ENCODE measurements at regions not wholly inside any gene's neighbourhood (a gene's known extent, or its start where the extent isn't known, plus 50 kb on each side); places are given as distances from the start of the nearest gene placed in this dataset.

DNA sequence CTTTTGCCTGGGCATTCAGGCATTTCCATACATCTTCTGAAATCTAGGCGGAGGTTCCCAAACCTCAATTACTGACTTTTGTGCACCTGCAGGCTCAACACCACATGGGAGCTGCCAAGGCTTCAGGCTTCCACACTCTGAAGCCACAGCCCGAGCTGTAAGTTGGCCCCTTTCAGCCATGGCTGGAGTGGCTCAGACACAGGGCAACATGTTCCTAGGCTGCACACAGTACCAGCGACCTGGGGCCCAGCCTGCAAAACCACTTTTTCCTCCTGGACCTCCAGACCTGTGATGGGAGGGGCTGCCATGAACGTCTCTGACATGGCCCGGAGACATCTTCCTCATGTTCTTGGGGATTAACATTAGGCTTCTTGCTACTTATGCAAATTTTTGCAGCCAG, 1558.2 kb upstream of the PCDH20 start:
- intact Hi-C loops (cut with DNase I), result no loop called here
- DNase-seq (ENCODE audit: extremely low spot score), result no peak
- H3K27ac ChIP-seq (replicated peaks in 1 of 4), result no peak overlapping the region
- 86% methylated on average over 4 of the region's 5 CpGs for WGBS
- TF ChIP-seq POLR2AphosphoS5 (IDR thresholded peaks at IDR 0.05) (no peak), EP300 (IDR thresholded peaks at IDR 0.05) (no peak), POLR2A (IDR thresholded peaks at IDR 0.05; ENCODE audit: low read depth) (no peak)
- TF ChIP-seq, protein P1, sequence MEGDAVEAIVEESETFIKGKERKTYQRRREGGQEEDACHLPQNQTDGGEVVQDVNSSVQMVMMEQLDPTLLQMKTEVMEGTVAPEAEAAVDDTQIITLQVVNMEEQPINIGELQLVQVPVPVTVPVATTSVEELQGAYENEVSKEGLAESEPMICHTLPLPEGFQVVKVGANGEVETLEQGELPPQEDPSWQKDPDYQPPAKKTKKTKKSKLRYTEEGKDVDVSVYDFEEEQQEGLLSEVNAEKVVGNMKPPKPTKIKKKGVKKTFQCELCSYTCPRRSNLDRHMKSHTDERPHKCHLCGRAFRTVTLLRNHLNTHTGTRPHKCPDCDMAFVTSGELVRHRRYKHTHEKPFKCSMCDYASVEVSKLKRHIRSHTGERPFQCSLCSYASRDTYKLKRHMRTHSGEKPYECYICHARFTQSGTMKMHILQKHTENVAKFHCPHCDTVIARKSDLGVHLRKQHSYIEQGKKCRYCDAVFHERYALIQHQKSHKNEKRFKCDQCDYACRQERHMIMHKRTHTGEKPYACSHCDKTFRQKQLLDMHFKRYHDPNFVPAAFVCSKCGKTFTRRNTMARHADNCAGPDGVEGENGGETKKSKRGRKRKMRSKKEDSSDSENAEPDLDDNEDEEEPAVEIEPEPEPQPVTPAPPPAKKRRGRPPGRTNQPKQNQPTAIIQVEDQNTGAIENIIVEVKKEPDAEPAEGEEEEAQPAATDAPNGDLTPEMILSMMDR (IDR thresholded peaks at IDR 0.05), result no peak
- no peaks in the 10 kb centered on the region for H3K9me3 ChIP-seq
- no peaks in the 10 kb centered on the region for H3K36me3 ChIP-seq
- H3K4me3 ChIP-seq, result no peak overlapping the region
- no peaks in the 10 kb centered on the region for H3K4me1 ChIP-seq
- no peaks in the 10 kb centered on the region for H3K27me3 ChIP-seq

DNA sequence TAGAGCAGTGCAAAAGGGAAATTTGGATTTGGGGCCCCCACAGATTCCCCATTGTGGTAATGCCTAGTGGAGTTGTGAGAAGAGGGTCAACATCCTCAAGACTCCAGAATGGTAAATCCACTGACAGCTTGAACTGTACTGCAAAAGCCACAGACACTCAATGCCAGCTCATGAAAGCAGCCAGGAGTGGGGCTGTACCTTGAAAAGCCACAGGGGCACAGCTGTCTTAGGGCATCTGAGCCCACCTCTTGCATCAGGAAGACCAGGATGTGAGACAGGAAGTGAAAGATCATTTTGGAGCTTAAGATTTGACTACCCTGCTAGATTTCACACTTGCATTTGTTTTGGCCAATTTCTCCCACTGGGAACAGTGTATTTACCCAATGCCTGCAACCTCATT, 1548.9 kb upstream of the PCDH20 start:
- Histone ChIP-seq H3K27ac (replicated peaks in 1 of 4) (no peak overlapping the region), H3K9me3 (peaks cover 0 to 11% (median 3%) of the 10 kb centered on the region in 4 donors), H3K4me1 (no peaks in the 10 kb centered on the region), H3K4me3 (no peak overlapping the region), H3K36me3 (no peaks in the 10 kb centered on the region), H3K27me3 (no peaks in the 10 kb centered on the region)
- intact Hi-C loops (cut with DNase I), result no loop called here
- TF ChIP-seq POLR2A (IDR thresholded peaks at IDR 0.05; ENCODE audit: low read depth), result no peak
- TF ChIP-seq EP300 (IDR thresholded peaks at IDR 0.05), result no peak
- TF ChIP-seq, protein P1 (IDR thresholded peaks at IDR 0.05), result no peak
- TF ChIP-seq POLR2AphosphoS5 (IDR thresholded peaks at IDR 0.05), result no peak
- DNase-seq (ENCODE audit: extremely low spot score), result no peak

DNA sequence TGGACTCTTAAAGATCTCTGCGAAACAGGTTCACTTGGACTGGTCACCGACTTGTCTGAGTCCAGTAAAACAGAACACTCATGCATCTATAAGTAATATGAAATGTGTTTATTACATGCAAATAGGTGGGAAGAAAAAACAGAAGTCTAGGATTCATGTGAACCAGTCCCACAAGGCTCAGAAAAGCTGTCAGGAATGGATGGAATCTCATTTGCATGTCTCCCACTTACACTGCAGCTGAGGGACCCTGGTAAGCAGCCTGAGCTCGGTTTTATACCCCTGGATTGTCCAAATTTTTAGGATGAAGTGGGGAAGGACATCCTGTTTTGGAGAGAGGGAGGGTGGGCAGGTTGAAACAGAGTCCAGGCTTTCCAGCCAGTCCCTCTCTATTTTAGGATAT, 1545.1 kb upstream of the PCDH20 start:
- no peak for DNase-seq (ENCODE audit: extremely low spot score)
- Histone ChIP-seq H3K4me1 (no peaks in the 10 kb centered on the region), H3K36me3 (no peaks in the 10 kb centered on the region), H3K27me3 (no peaks in the 10 kb centered on the region), H3K27ac (replicated peaks in 1 of 4) (no peak overlapping the region), H3K4me3 (no peak overlapping the region), H3K9me3 (no peaks in the 10 kb centered on the region)
- intact Hi-C loops (cut with DNase I), result no loop called here
- WGBS, result 40% methylated on average over 3 of the region's 3 CpGs
- TF ChIP-seq, protein P1 (IDR thresholded peaks at IDR 0.05), result no peak
- TF ChIP-seq POLR2AphosphoS5 (IDR thresholded peaks at IDR 0.05), result no peak
- TF ChIP-seq EP300 (IDR thresholded peaks at IDR 0.05), result no peak
- no peak for TF ChIP-seq POLR2A (IDR thresholded peaks at IDR 0.05; ENCODE audit: low read depth)

DNA sequence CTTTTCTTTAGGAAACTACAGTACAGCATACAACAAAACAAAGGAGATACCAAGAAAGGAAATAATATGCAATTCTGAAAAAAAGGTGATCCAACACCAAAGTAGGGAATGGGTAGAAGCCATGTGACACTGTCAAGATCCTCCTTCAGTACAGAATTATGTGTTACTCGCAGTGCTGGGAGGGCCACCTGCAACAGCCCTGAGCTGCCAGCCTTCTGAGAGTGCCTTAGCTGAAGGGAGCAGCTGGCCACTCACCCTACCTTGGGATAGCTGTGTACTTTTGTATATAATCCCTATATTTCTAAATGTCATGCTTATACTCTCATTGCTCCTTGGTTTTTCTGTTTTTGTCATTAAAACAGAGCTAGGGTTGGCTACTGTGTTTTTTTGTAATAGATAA, 1518.2 kb upstream of the PCDH20 start:
- Histone ChIP-seq H3K4me3 (no peak overlapping the region), H3K9me3 (no peaks in the 10 kb centered on the region), H3K36me3 (no peaks in the 10 kb centered on the region), H3K4me1 (no peaks in the 10 kb centered on the region), H3K27ac (replicated peaks in 1 of 4) (no peak overlapping the region), H3K27me3 (no peaks in the 10 kb centered on the region)
- intact Hi-C loops (cut with DNase I), result no loop called here
- 69% methylated on average over 1 of the region's 1 CpG for WGBS
- TF ChIP-seq POLR2AphosphoS5 (IDR thresholded peaks at IDR 0.05) (no peak), POLR2A (IDR thresholded peaks at IDR 0.05; ENCODE audit: low read depth) (no peak), EP300 (IDR thresholded peaks at IDR 0.05) (no peak)
- TF ChIP-seq, protein P1 (IDR thresholded peaks at IDR 0.05), result no peak
- no peak for DNase-seq (ENCODE audit: extremely low spot score)

DNA sequence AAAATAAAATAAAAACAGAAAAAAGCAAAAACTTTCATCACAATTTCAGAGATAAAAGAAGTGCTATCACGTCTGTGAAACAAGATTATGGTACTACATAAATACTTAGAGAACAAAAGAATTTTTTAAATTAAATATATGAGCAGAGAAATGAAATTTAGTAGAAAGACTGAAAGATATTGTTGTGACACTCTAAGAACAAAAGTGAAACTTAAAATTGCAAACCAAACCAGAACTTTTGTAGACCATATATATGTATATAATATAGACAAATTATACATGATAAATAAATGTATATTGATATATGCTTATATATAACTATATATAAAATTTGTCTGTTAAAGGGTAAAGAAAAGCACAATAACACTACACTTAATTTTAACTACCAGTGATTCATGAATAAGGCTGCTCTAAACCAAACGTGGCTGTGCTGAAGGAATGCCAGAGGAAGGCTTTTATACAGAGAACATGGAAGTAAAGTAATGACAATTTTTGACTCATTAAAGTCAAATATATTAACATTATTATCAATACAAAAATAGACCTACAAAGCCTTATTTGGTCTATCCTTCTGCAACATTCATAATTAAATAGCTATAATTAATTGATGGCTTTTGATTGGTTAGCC, 1516.7 kb upstream of the PCDH20 start:
- TF ChIP-seq POLR2A (IDR thresholded peaks at IDR 0.05; ENCODE audit: low read depth) (no peak), EP300 (IDR thresholded peaks at IDR 0.05) (no peak), POLR2AphosphoS5 (IDR thresholded peaks at IDR 0.05) (no peak)
- TF ChIP-seq, protein P1 (IDR thresholded peaks at IDR 0.05), result no peak
- Histone ChIP-seq H3K27ac (replicated peaks in 1 of 4) (no peak overlapping the region), H3K36me3 (no peaks in the 10 kb centered on the region), H3K9me3 (no peaks in the 10 kb centered on the region), H3K4me3 (no peak overlapping the region), H3K4me1 (no peaks in the 10 kb centered on the region), H3K27me3 (no peaks in the 10 kb centered on the region)
- intact Hi-C loops (cut with DNase I), result no loop called here
- DNase-seq (ENCODE audit: extremely low spot score), result no peak
- WGBS, result 33% methylated on average over 2 of the region's 2 CpGs

Data from esophagus muscularis mucosa (tissue), 4 donors.